ENCODE measurements at regions not wholly inside any gene's neighbourhood (a gene's known extent, or its start where the extent isn't known, plus 50 kb on each side); places are given as distances from the start of the nearest gene placed in this dataset.

- H3K27me3 ChIP-seq (ENCODE audit: control insufficient read depth, insufficient read depth, low read length) = peaks cover 20% of the 10 kb centered on the region
- H3K36me3 ChIP-seq (ENCODE audit: control insufficient read depth, insufficient read depth, low read length) = no peaks in the 10 kb centered on the region
- H3K9ac ChIP-seq (ENCODE audit: low read length) = no peak overlapping the region
- H3K9me3 ChIP-seq (ENCODE audit: control insufficient read depth, low read length) = no peaks in the 10 kb centered on the region
- no peak overlapping the region for H3K4me3 ChIP-seq (ENCODE audit: low read length)
- H3K4me1 ChIP-seq (ENCODE audit: control insufficient read depth, insufficient read depth, low read length) = no peaks in the 10 kb centered on the region
These were observed 1042.0 kb upstream of the B3GALT2 start for GRCh38 chr1:194228427-194228826.

DNA sequence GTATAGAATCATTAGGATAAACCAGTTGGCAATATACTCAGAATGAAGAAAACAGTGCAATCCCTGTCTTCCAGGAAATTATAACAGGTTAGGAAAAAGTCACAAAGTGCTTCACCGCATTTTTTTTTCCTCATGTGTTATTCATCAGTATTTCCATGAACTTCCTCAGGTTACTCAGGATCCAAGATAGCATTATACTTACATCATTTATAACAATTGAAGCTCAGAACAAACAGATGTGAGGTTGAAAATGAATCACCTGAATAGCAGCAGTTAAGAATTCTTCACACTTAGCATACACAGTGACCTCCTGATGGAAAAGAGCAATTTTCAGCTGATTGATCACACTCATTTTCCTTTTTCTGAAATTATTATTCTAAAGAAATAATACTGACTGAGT lies 1040.7 kb upstream of the B3GALT2 start:
- Histone ChIP-seq H3K4me3 (ENCODE audit: low read length) (no peak overlapping the region), H3K36me3 (ENCODE audit: control insufficient read depth, insufficient read depth, low read length) (no peaks in the 10 kb centered on the region), H3K9ac (ENCODE audit: low read length) (no peak overlapping the region), H3K9me3 (ENCODE audit: control insufficient read depth, low read length) (no peaks in the 10 kb centered on the region), H3K27me3 (ENCODE audit: control insufficient read depth, insufficient read depth, low read length) (peaks cover 20% of the 10 kb centered on the region), H3K4me1 (ENCODE audit: control insufficient read depth, insufficient read depth, low read length) (no peaks in the 10 kb centered on the region)

- H3K36me3 ChIP-seq (ENCODE audit: control insufficient read depth, insufficient read depth, low read length) = no peaks in the 10 kb centered on the region
- H3K4me1 ChIP-seq (ENCODE audit: control insufficient read depth, insufficient read depth, low read length) = no peaks in the 10 kb centered on the region
- H3K4me3 ChIP-seq (ENCODE audit: low read length) = no peak overlapping the region
- peaks cover 18% of the 10 kb centered on the region for H3K27me3 ChIP-seq (ENCODE audit: control insufficient read depth, insufficient read depth, low read length)
- H3K9me3 ChIP-seq (ENCODE audit: control insufficient read depth, low read length) = no peaks in the 10 kb centered on the region
- no peak overlapping the region for H3K9ac ChIP-seq (ENCODE audit: low read length)
These were observed 1039.4 kb upstream of the B3GALT2 start for GRCh38 chr1:194225821-194226220.

DNA sequence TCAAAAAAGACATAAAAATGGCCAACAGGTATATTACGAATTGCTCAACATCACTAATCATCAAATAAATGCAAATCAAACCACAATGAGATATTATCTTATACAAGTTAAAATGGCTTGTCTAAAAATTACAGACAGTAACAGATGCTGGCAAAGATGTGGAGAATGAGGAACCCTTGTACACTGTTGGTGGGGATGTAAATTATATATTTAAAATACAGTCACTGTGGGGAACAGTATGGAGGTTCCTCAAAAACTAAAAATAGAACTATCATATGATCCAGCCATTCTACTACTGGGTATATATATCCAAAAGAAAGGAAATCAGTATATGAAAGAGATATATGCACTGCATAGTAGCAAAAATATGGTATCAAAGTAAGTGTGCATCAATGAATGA lies 1037.2 kb upstream of the B3GALT2 start:
- Histone ChIP-seq H3K9me3 (ENCODE audit: control insufficient read depth, low read length) (no peaks in the 10 kb centered on the region), H3K36me3 (ENCODE audit: control insufficient read depth, insufficient read depth, low read length) (no peaks in the 10 kb centered on the region), H3K4me1 (ENCODE audit: control insufficient read depth, insufficient read depth, low read length) (no peaks in the 10 kb centered on the region), H3K27me3 (ENCODE audit: control insufficient read depth, insufficient read depth, low read length) (peaks cover 10% of the 10 kb centered on the region), H3K4me3 (ENCODE audit: low read length) (no peak overlapping the region), H3K9ac (ENCODE audit: low read length) (no peak overlapping the region)

GRCh38 chr1:194215448-194215847 lies 1029.0 kb upstream of the B3GALT2 start:
- Histone ChIP-seq H3K9me3 (ENCODE audit: control insufficient read depth, low read length) (no peaks in the 10 kb centered on the region), H3K4me1 (ENCODE audit: control insufficient read depth, insufficient read depth, low read length) (no peaks in the 10 kb centered on the region), H3K36me3 (ENCODE audit: control insufficient read depth, insufficient read depth, low read length) (no peaks in the 10 kb centered on the region), H3K4me3 (ENCODE audit: low read length) (no peak overlapping the region), H3K27me3 (ENCODE audit: control insufficient read depth, insufficient read depth, low read length) (peaks cover 2% of the 10 kb centered on the region), H3K9ac (ENCODE audit: low read length) (no peak overlapping the region)

DNA sequence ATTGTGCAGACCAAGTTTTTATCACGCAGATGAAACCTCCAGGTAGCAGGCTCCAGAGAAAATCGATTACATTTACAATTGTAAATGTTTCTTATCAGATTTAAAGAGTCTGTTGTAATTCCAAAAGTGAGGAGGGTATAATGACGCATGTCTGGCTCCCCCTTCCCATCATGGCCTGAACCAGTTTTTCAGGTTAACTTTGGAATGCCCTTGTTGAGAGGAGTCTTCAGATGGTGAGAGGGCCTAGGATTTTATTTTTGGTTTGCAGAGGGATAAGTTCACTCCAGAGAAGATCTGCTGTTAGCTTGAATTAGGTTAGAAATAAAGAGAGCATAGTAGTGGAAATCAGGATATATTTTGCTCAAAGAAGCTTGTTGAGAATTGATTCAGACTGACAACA lies 1028.3 kb upstream of the B3GALT2 start:
- H3K9me3 ChIP-seq (ENCODE audit: control insufficient read depth, low read length) = no peaks in the 10 kb centered on the region
- H3K36me3 ChIP-seq (ENCODE audit: control insufficient read depth, insufficient read depth, low read length) = no peaks in the 10 kb centered on the region
- no peaks in the 10 kb centered on the region for H3K4me1 ChIP-seq (ENCODE audit: control insufficient read depth, insufficient read depth, low read length)
- H3K4me3 ChIP-seq (ENCODE audit: low read length) = no peak overlapping the region
- H3K27me3 ChIP-seq (ENCODE audit: control insufficient read depth, insufficient read depth, low read length) = no peaks in the 10 kb centered on the region
- H3K9ac ChIP-seq (ENCODE audit: low read length) = no peak overlapping the region

DNA sequence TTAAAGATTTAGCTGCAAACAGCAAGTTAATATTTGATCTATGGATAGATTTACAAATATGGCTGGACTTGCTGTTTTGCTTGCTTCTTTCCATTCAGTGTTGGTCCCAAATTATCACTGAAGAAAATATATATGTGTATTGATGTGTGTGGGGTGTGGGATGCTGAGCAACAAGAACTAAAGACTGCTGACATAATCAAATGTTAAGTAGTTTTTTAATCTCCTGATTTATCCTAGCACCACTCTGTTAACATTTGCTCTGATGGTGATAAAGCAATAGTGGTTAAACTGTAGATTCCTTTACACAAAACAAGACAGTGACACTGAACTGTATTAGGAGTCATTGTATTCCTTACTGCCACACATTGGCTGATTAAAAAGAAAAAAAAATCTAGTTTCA lies 1023.5 kb upstream of the B3GALT2 start:
- Histone ChIP-seq H3K4me3 (ENCODE audit: low read length) (no peak overlapping the region), H3K9ac (ENCODE audit: low read length) (no peak overlapping the region), H3K27me3 (ENCODE audit: control insufficient read depth, insufficient read depth, low read length) (no peaks in the 10 kb centered on the region), H3K4me1 (ENCODE audit: control insufficient read depth, insufficient read depth, low read length) (no peaks in the 10 kb centered on the region), H3K9me3 (ENCODE audit: control insufficient read depth, low read length) (no peaks in the 10 kb centered on the region), H3K36me3 (ENCODE audit: control insufficient read depth, insufficient read depth, low read length) (no peaks in the 10 kb centered on the region)

DNA sequence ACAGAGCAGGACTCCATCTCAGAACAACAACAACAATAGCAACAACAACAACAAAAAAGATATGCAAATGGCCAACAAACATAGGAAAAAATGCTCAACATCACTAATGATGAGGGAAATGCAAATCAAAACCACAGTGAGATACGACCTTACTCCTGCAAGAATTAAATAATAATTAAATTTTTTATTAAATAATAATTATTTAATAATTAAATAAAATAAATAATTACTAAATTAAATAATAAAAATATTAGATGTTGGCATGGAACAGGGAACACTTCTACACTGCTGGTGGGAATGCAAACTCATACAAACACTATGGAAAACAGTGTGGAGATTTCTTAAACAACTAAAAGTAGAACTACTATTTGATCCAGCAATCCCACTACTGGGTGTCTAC lies 1022.3 kb upstream of the B3GALT2 start:
- no peaks in the 10 kb centered on the region for H3K9me3 ChIP-seq (ENCODE audit: control insufficient read depth, low read length)
- H3K9ac ChIP-seq (ENCODE audit: low read length) = no peak overlapping the region
- no peak overlapping the region for H3K4me3 ChIP-seq (ENCODE audit: low read length)
- H3K36me3 ChIP-seq (ENCODE audit: control insufficient read depth, insufficient read depth, low read length) = no peaks in the 10 kb centered on the region
- no peaks in the 10 kb centered on the region for H3K27me3 ChIP-seq (ENCODE audit: control insufficient read depth, insufficient read depth, low read length)
- no peaks in the 10 kb centered on the region for H3K4me1 ChIP-seq (ENCODE audit: control insufficient read depth, insufficient read depth, low read length)

GRCh38 chr1:194196562-194196961 lies 1010.1 kb upstream of the B3GALT2 start:
- Histone ChIP-seq H3K4me1 (ENCODE audit: control insufficient read depth, insufficient read depth, low read length) (no peaks in the 10 kb centered on the region), H3K27me3 (ENCODE audit: control insufficient read depth, insufficient read depth, low read length) (no peaks in the 10 kb centered on the region), H3K36me3 (ENCODE audit: control insufficient read depth, insufficient read depth, low read length) (no peaks in the 10 kb centered on the region), H3K9ac (ENCODE audit: low read length) (no peak overlapping the region), H3K9me3 (ENCODE audit: control insufficient read depth, low read length) (no peaks in the 10 kb centered on the region), H3K4me3 (ENCODE audit: low read length) (no peak overlapping the region)

- Histone ChIP-seq H3K36me3 (ENCODE audit: control insufficient read depth, insufficient read depth, low read length) (no peaks in the 10 kb centered on the region), H3K4me3 (ENCODE audit: low read length) (no peak overlapping the region), H3K9me3 (ENCODE audit: control insufficient read depth, low read length) (no peaks in the 10 kb centered on the region), H3K27me3 (ENCODE audit: control insufficient read depth, insufficient read depth, low read length) (no peaks in the 10 kb centered on the region), H3K4me1 (ENCODE audit: control insufficient read depth, insufficient read depth, low read length) (no peaks in the 10 kb centered on the region), H3K9ac (ENCODE audit: low read length) (no peak overlapping the region)
These were observed 1008.3 kb upstream of the B3GALT2 start for GRCh38 chr1:194194724-194195123.

DNA sequence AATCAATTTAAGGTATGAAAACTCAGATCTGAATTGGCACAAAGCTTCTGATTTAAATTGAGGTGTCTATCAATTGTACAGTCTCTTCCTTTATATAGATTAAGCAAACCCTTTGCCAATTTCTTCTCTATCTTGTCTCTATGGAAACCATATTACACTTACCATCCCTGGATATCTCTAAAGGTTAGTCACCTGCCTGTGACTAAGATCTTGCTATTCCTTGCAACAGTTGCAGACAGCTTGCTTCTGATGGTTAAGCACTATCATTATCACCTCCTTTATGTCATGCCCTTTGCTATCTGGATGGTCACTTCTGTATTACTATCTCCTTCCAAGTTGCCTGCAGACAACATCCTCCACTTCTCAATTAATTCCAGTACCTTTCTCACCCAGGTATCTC lies 998.6 kb upstream of the B3GALT2 start:
- no peak overlapping the region for H3K9ac ChIP-seq (ENCODE audit: low read length)
- no peak overlapping the region for H3K4me3 ChIP-seq (ENCODE audit: low read length)
- no peaks in the 10 kb centered on the region for H3K4me1 ChIP-seq (ENCODE audit: control insufficient read depth, insufficient read depth, low read length)
- no peaks in the 10 kb centered on the region for H3K9me3 ChIP-seq (ENCODE audit: control insufficient read depth, low read length)
- no peaks in the 10 kb centered on the region for H3K36me3 ChIP-seq (ENCODE audit: control insufficient read depth, insufficient read depth, low read length)
- H3K27me3 ChIP-seq (ENCODE audit: control insufficient read depth, insufficient read depth, low read length) = no peaks in the 10 kb centered on the region

- no peaks in the 10 kb centered on the region for H3K4me1 ChIP-seq (ENCODE audit: control insufficient read depth, insufficient read depth, low read length)
- H3K9me3 ChIP-seq (ENCODE audit: control insufficient read depth, low read length) = no peaks in the 10 kb centered on the region
- H3K9ac ChIP-seq (ENCODE audit: low read length) = no peak overlapping the region
- no peaks in the 10 kb centered on the region for H3K36me3 ChIP-seq (ENCODE audit: control insufficient read depth, insufficient read depth, low read length)
- H3K4me3 ChIP-seq (ENCODE audit: low read length) = no peak overlapping the region
- no peaks in the 10 kb centered on the region for H3K27me3 ChIP-seq (ENCODE audit: control insufficient read depth, insufficient read depth, low read length)
These were observed 998.0 kb upstream of the B3GALT2 start for GRCh38 chr1:194184425-194184824.

DNA sequence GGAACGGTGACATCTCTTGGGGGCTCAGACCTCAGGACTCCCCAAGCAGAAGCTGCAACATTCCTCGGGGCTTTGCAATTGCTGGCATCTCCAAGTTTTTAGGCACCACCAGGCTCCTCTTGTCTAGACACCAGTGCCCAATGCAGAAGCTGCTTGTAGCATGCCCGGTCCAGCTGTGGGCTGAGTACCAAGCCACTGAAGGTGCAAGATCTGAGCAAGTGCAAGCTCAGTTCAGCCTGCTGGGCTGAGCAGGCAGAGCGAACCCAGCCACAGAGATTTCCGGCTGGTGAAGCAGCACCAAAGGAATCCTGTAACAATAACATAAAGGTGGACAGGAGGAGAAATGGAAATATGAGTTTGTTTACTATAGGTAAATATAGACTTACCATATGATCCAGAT lies 995.4 kb upstream of the B3GALT2 start:
- H3K9ac ChIP-seq (ENCODE audit: low read length) = no peak overlapping the region
- no peak overlapping the region for H3K4me3 ChIP-seq (ENCODE audit: low read length)
- H3K27me3 ChIP-seq (ENCODE audit: control insufficient read depth, insufficient read depth, low read length) = no peaks in the 10 kb centered on the region
- no peaks in the 10 kb centered on the region for H3K9me3 ChIP-seq (ENCODE audit: control insufficient read depth, low read length)
- H3K4me1 ChIP-seq (ENCODE audit: control insufficient read depth, insufficient read depth, low read length) = no peaks in the 10 kb centered on the region
- H3K36me3 ChIP-seq (ENCODE audit: control insufficient read depth, insufficient read depth, low read length) = no peaks in the 10 kb centered on the region
